HepG2 (cell line): ENCODE measurements at regions not wholly inside any gene's neighbourhood (a gene's known extent, or its start where the extent isn't known, plus 50 kb on each side); places are given as distances from the start of the nearest gene placed in this dataset.
A peak's percentile ranks its signal among the peaks of the same experiment; 100 is the strongest.

Experiments used
- ATAC-seq: fragments of 200-7000 bp; cut with Tn5 transposase; 3 replicates; pipeline ENCODE4 v1.9.1; 2020; ENCODE audit warnings: mild to moderate bottlenecking, moderate library complexity
- BruUV-seq: library from RNA; stranded (reverse); fragments of 400-500 nt; replicated peaks from 2 replicates; lab custom pipeline; 2021; lab: Mats Ljungman, UMichigan
- CTCF ChIA-PET: fragments of 300-600 bp; formaldehyde crosslinking; extraction: SDS; loops from one replicate; lab custom pipeline; 2021; ENCODE audit warnings: low total read pairs, inconsistent platforms, low intra/inter-chr PET ratio; lab: Yijun Ruan, JAX
- POLR2A ChIA-PET: fragments of 350-600 bp; sonication (Branson Sonifier 250); formaldehyde crosslinking; loops from one replicate; lab custom pipeline; 2020; ENCODE audit warnings: antibody characterized with exemption, inconsistent platforms; lab: Yijun Ruan, JAX
- DNase-seq: peaks from one replicate; pipeline ENCODE4 v3.0.0-alpha.2; 2015; ENCODE audit warnings: low spot score
- FAIRE-seq: peaks from 3 replicates; lab custom pipeline; 2011; peaks lifted over from hg19 to GRCh38; lab: Jason Lieb, UNC
- H2AFZ ChIP-seq: one replicate; pipeline ENCODE4 v1.6.1; 2011; ENCODE audit warnings: low read length, inconsistent platforms
- H3K27ac ChIP-seq: fragments of 300-600 bp; 3 replicates; pipeline ENCODE4 v1.8.0; 2011; ENCODE audit warnings: mixed run types, mild to moderate bottlenecking, mixed read lengths, low read length, inconsistent platforms; ENCODE audit not compliant: insufficient read depth; ENCODE audit errors: extremely low read length
- H3K27me3 ChIP-seq, 2 experiments: fragments of 200-600 bp in 1 of 2; 2 replicates in 1 of 2; 3 replicates in 1 of 2; pipeline versions ENCODE4 v1.6.0 to v1.8.0; 2011; ENCODE audit warnings: low read length in 2 of 2, mild to moderate bottlenecking in 2 of 2, moderate library complexity in 2 of 2, inconsistent platforms in 1 of 2; ENCODE audit not compliant: insufficient read depth in 2 of 2, control insufficient read depth in 1 of 2
- H3K36me3 ChIP-seq, 2 experiments: fragments of 200-600 bp in 1 of 2; replicated peaks in 1 of 2; 2 replicates in 1 of 2; 3 replicates in 1 of 2; pipeline versions ENCODE4 v1.5.1 to v1.8.0; 2011; ENCODE audit warnings: low read length in 2 of 2, inconsistent platforms in 1 of 2; ENCODE audit not compliant: insufficient read depth in 2 of 2, control insufficient read depth in 1 of 2
- H3K4me1 ChIP-seq: 2 replicates; pipeline ENCODE4 v1.5.1; 2012; ENCODE audit warnings: low read length, inconsistent platforms; ENCODE audit not compliant: insufficient read depth
- H3K4me2 ChIP-seq: 2 replicates; pipeline ENCODE4 v1.6.0; 2011; ENCODE audit warnings: low read depth, low read length, inconsistent platforms
- H3K4me3 ChIP-seq, 3 experiments: fragments of 200-600 bp in 1 of 3; sonication (generic), shearing (Covaris generic) in 1 of 3; replicated peaks in 1 of 3; 2 replicates each; pipeline ENCODE4 v1.5.1; 2011 to 2016; ENCODE audit warnings: low read length in 3 of 3, inconsistent platforms in 2 of 3, low read depth in 2 of 3, mild to moderate bottlenecking in 2 of 3, control low read depth in 1 of 3, mixed read lengths in 1 of 3; ENCODE audit not compliant: insufficient read depth in 1 of 3
- H3K79me2 ChIP-seq: one replicate; pipeline ENCODE4 v1.6.1; 2011; ENCODE audit warnings: low read length, inconsistent platforms; ENCODE audit not compliant: insufficient read depth
- H3K9ac ChIP-seq: 2 replicates; pipeline ENCODE4 v1.6.0; 2011; ENCODE audit warnings: mild to moderate bottlenecking, low read depth, low read length, inconsistent platforms; ENCODE audit not compliant: insufficient read depth
- H3K9me3 ChIP-seq: 2 replicates; pipeline ENCODE4 v1.5.1; 2012; ENCODE audit warnings: mild to moderate bottlenecking, low read length
- H4K20me1 ChIP-seq: 2 replicates; pipeline ENCODE4 v1.6.0; 2011; ENCODE audit warnings: inconsistent platforms, mild to moderate bottlenecking, low read length, moderate library complexity; ENCODE audit not compliant: insufficient read depth
- CHD2 ChIP-seq: IDR thresholded peaks from 2 replicates; pipeline ENCODE4 v1.6.1; 2011; ENCODE audit warnings: low read depth, low read length, improper control_type of control experiment
- CTCF ChIP-seq: sonication (generic); formaldehyde crosslinking; IDR thresholded peaks from 2 replicates; pipeline ENCODE4 v1.5.0; 2020; ENCODE audit warnings: mild to moderate bottlenecking, missing genetic modification reagents, moderate library complexity
- HMG20B ChIP-seq: conservative IDR thresholded peaks from 2 replicates; pipeline ENCODE4 v1.6.1; 2016; ENCODE audit warnings: missing genetic modification reagents, missing compliant biosample characterization
- NFE2 ChIP-seq: sonication (generic); formaldehyde crosslinking; IDR thresholded peaks from 2 replicates; pipeline ENCODE4 v1.4.0; 2020; ENCODE audit warnings: missing genetic modification reagents
- PTBP1 ChIP-seq: fragments of 200-400 bp; formaldehyde crosslinking; IDR thresholded peaks from 2 replicates; pipeline ENCODE4 v1.6.1; 2018; ENCODE audit warnings: low read length, low read depth; ENCODE audit not compliant: poor library complexity, severe bottlenecking
- STAG1 ChIP-seq: sonication (generic); formaldehyde crosslinking; IDR thresholded peaks from 2 replicates; pipeline ENCODE4 v1.4.0; 2020; ENCODE audit warnings: missing genetic modification reagents
- ZBTB34 ChIP-seq: sonication (generic); formaldehyde crosslinking; IDR thresholded peaks from 2 replicates; pipeline ENCODE4 v1.8.0; 2022; ENCODE audit warnings: mild to moderate bottlenecking, missing genetic modification reagents
- WGBS: methylation state at CpG from one replicate; pipeline ENCODE4 v1.1.6; 2017; ENCODE audit warnings: low lambda C conversion rate; 5-methylcytosine and 5-hydroxymethylcytosine counted together
- in situ Hi-C: cut with HindIII; loops from 2 replicates; pipeline ENCODE4 v1.10.0; 2017; ENCODE audit warnings: low pct_unique_long_range_greater_than_20kb; ENCODE audit not compliant: extremely low pct_ligation_motif_present
- intact Hi-C: fragments of 100-400 bp; cut with micrococcal nuclease; formaldehyde crosslinking; loops from one replicate; pipeline ENCODE4 v1.10.0; 2022; ENCODE audit not compliant: unreplicated experiment

GRCh38 chr12:74317078-74317601 is 220.5 kb upstream of the ATXN7L3B start:
- in situ Hi-C loops: no loop called here
- 6% methylated on average over 2 of the region's 2 CpGs for WGBS
- H3K4me3 ChIP-seq: no peak overlapping the region
- BruUV-seq: no TSS peak
- H4K20me1 ChIP-seq: no peaks in the 10 kb centered on the region
- H3K4me2 ChIP-seq: no peak overlapping the region
- no peaks in the 10 kb centered on the region for H3K79me2 ChIP-seq
- FAIRE-seq (no peak), ATAC-seq (peak; percentile 84), DNase-seq (no peak)
- CTCF ChIA-PET: interaction anchor here (1.4 kb wide), 1 partner anchor 295 kb away, joined by 3 read pairs; no protein-coding TSS in a partner anchor
- POLR2A ChIA-PET: no interaction called here
- no peaks in the 10 kb centered on the region for H3K4me1 ChIP-seq
- H3K27ac ChIP-seq: no peak overlapping the region
- no peak overlapping the region for H3K9ac ChIP-seq
- intact Hi-C loops: loop anchor here (1.0 to 2.0 kb wide), 2 partner anchors 206 to 1970 kb away; no protein-coding TSS in a partner anchor
- no peak overlapping the region for H2AFZ ChIP-seq
- H3K27me3 ChIP-seq: no peaks in the 10 kb centered on the region; a peak in 1 of 5 replicates
- H3K36me3 ChIP-seq: no peaks in the 10 kb centered on the region
- no peak for TF ChIP-seq ZBTB34 (CRISPR knock-in tag)
- TF ChIP-seq CTCF (CRISPR knock-in tag): peak; percentile 50
- TF ChIP-seq STAG1 (CRISPR knock-in tag): peak; percentile 61
- TF ChIP-seq HMG20B: no peak
- TF ChIP-seq PTBP1: no peak
- no peak for TF ChIP-seq NFE2 (CRISPR knock-in tag)
- TF ChIP-seq CHD2: no peak
- no peaks in the 10 kb centered on the region for H3K9me3 ChIP-seq
